ENCODE measurements at regions not wholly inside any gene's neighbourhood (a gene's known extent, or its start where the extent isn't known, plus 50 kb on each side); places are given as distances from the start of the nearest gene placed in this dataset.

DNA sequence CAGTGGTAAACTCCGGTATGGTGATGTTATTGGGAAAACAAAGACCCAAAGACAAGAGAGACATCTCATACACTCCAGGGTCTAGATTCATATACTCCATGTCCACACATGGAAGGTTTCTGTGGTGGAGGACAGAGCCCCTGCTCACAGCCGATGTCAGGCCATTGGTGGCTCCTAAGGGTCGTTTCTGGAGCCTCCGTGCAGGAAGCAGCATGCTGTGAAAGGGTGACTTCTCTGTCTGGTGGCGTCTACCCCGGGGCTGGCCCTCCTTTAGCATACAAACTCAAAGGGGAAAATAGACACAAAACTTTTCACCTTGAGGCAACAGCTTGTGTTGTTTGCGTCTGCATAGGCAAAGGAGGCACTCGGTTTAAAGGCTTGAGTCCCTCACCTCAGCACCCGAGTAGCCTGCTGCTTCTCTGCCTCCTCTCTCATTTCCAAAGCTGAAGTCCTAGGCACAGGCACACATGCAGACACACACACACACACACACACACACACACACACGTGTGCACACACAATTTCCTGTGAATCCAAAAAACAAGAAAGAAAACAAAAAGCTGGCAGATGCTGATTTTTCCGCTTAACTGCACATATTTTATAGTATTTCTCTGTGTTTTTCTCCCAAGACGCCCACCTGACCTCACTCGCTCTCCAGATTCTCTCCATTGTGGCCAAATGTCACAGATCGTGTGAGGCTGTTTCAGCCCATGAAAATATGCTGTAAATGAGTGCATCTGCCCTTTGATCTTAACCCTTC, 601.4 kb upstream of the MGMT start:
- TF ChIP-seq, protein P1, sequence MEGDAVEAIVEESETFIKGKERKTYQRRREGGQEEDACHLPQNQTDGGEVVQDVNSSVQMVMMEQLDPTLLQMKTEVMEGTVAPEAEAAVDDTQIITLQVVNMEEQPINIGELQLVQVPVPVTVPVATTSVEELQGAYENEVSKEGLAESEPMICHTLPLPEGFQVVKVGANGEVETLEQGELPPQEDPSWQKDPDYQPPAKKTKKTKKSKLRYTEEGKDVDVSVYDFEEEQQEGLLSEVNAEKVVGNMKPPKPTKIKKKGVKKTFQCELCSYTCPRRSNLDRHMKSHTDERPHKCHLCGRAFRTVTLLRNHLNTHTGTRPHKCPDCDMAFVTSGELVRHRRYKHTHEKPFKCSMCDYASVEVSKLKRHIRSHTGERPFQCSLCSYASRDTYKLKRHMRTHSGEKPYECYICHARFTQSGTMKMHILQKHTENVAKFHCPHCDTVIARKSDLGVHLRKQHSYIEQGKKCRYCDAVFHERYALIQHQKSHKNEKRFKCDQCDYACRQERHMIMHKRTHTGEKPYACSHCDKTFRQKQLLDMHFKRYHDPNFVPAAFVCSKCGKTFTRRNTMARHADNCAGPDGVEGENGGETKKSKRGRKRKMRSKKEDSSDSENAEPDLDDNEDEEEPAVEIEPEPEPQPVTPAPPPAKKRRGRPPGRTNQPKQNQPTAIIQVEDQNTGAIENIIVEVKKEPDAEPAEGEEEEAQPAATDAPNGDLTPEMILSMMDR (IDR thresholded peaks at IDR 0.05): no peak
- TF ChIP-seq EZH2 (IDR thresholded peaks at IDR 0.05) (no peak), EZH2phosphoT487 (IDR thresholded peaks at IDR 0.05) (no peak)
